Fibroblast of lung (primary cell): ENCODE measurements at regions not wholly inside any gene's neighbourhood (a gene's known extent, or its start where the extent isn't known, plus 50 kb on each side); places are given as distances from the start of the nearest gene placed in this dataset.

Experiments used
- CTCF ChIP-seq, 2 donors: IDR thresholded peaks in 1 of 2; conservative IDR thresholded peaks in 1 of 2; 1 replicate in 1 of 2; 2 replicates in 1 of 2; pipeline ENCODE4 v1.5.1; 2011 to 2012; ENCODE audit warnings: low read length in 2 of 2, control low read depth in 1 of 2, inconsistent platforms in 1 of 2, low read depth in 1 of 2, mild to moderate bottlenecking in 1 of 2
- EZH2 ChIP-seq: IDR thresholded peaks from 2 replicates; pipeline ENCODE4 v1.5.1; 2012; ENCODE audit warnings: low read length, control low read depth, mild to moderate bottlenecking; ENCODE audit errors: missing control alignments

- TF ChIP-seq CTCF (conservative IDR thresholded peaks at IDR 0.05 in 1 of 2, IDR thresholded peaks at IDR 0.05 in 1 of 2; ENCODE audit: low read depth in 1 of 2, low read length in 2 of 2): no peak
- TF ChIP-seq EZH2: no peak
These were observed 509.3 kb upstream of the TENM4 start for GRCh38 chr11:79950172-79950571.
